ENCODE measurements at regions not wholly inside any gene's neighbourhood (a gene's known extent, or its start where the extent isn't known, plus 50 kb on each side); places are given as distances from the start of the nearest gene placed in this dataset.

GRCh38 chr6:125671323-125671722 is 78.1 kb upstream of the HEY2 start:
- no peak for DNase-seq
- H3K27me3 ChIP-seq (ENCODE audit: control insufficient read depth, insufficient read depth, low read length): no peaks in the 10 kb centered on the region

GRCh38 chr6:125674230-125674629 is 75.2 kb upstream of the HEY2 start:
- Histone ChIP-seq H3K36me3 (replicated peaks; ENCODE audit: control insufficient read depth, insufficient read depth, low read length) (no peaks in the 10 kb centered on the region), H3K27me3 (ENCODE audit: control insufficient read depth, insufficient read depth, low read length) (no peaks in the 10 kb centered on the region), H3K4me3 (ENCODE audit: insufficient read depth, low read depth, low read length) (no peak overlapping the region)
- no peak for DNase-seq

More at GRCh38 chr6:125671323-125671722, 78.1 kb upstream of the HEY2 start:
- no peaks in the 10 kb centered on the region for H3K36me3 ChIP-seq (replicated peaks; ENCODE audit: control insufficient read depth, insufficient read depth, low read length)
- H3K4me3 ChIP-seq (ENCODE audit: insufficient read depth, low read depth, low read length): no peak overlapping the region

- Histone ChIP-seq H3K27me3 (ENCODE audit: control insufficient read depth, insufficient read depth, low read length) (no peaks in the 10 kb centered on the region), H3K36me3 (replicated peaks; ENCODE audit: control insufficient read depth, insufficient read depth, low read length) (no peaks in the 10 kb centered on the region), H3K4me3 (ENCODE audit: insufficient read depth, low read depth, low read length) (no peak overlapping the region)
- no peak for DNase-seq
Measured at GRCh38 chr6:125678601-125679000, 70.8 kb upstream of the HEY2 start.

GRCh38 chr6:125679128-125679527 is 70.3 kb upstream of the HEY2 start:
- Histone ChIP-seq H3K27me3 (ENCODE audit: control insufficient read depth, insufficient read depth, low read length) (no peaks in the 10 kb centered on the region), H3K4me3 (ENCODE audit: insufficient read depth, low read depth, low read length) (no peak overlapping the region), H3K36me3 (replicated peaks; ENCODE audit: control insufficient read depth, insufficient read depth, low read length) (no peaks in the 10 kb centered on the region)
- no peak for DNase-seq

GRCh38 chr6:125679651-125680050 is 69.8 kb upstream of the HEY2 start:
- Histone ChIP-seq H3K4me3 (ENCODE audit: insufficient read depth, low read depth, low read length) (no peak overlapping the region), H3K27me3 (ENCODE audit: control insufficient read depth, insufficient read depth, low read length) (no peaks in the 10 kb centered on the region), H3K36me3 (replicated peaks; ENCODE audit: control insufficient read depth, insufficient read depth, low read length) (no peaks in the 10 kb centered on the region)
- no peak for DNase-seq

GRCh38 chr6:125682939-125683338 is 66.5 kb upstream of the HEY2 start:
- Histone ChIP-seq H3K4me3 (ENCODE audit: insufficient read depth, low read depth, low read length) (no peak overlapping the region), H3K36me3 (replicated peaks; ENCODE audit: control insufficient read depth, insufficient read depth, low read length) (no peaks in the 10 kb centered on the region), H3K27me3 (ENCODE audit: control insufficient read depth, insufficient read depth, low read length) (no peaks in the 10 kb centered on the region)
- DNase-seq: no peak

- no peak overlapping the region for H3K4me3 ChIP-seq (ENCODE audit: insufficient read depth, low read depth, low read length)
- no peak for DNase-seq
- H3K36me3 ChIP-seq (replicated peaks; ENCODE audit: control insufficient read depth, insufficient read depth, low read length): peaks cover 7% of the 10 kb centered on the region
- H3K27me3 ChIP-seq (ENCODE audit: control insufficient read depth, insufficient read depth, low read length): no peaks in the 10 kb centered on the region
Measured at GRCh38 chr6:125688138-125688537, 61.3 kb upstream of the HEY2 start.

GRCh38 chr6:125693480-125693879 is 56.0 kb upstream of the HEY2 start:
- H3K27me3 ChIP-seq (ENCODE audit: control insufficient read depth, insufficient read depth, low read length): no peaks in the 10 kb centered on the region
- H3K36me3 ChIP-seq (replicated peaks; ENCODE audit: control insufficient read depth, insufficient read depth, low read length): peaks cover 23% of the 10 kb centered on the region
- DNase-seq: no peak
- no peak overlapping the region for H3K4me3 ChIP-seq (ENCODE audit: insufficient read depth, low read depth, low read length)

GRCh38 chr6:125699591-125699990 is 49.8 kb upstream of the HEY2 start:
- no peak overlapping the region for H3K4me3 ChIP-seq (ENCODE audit: insufficient read depth, low read depth, low read length)
- peaks cover 11% of the 10 kb centered on the region for H3K36me3 ChIP-seq (replicated peaks; ENCODE audit: control insufficient read depth, insufficient read depth, low read length)
- DNase-seq: no peak
- no peaks in the 10 kb centered on the region for H3K27me3 ChIP-seq (ENCODE audit: control insufficient read depth, insufficient read depth, low read length)

Measured in H7 (cell line).